Ishikawa (cell line): ENCODE measurements at regions not wholly inside any gene's neighbourhood (a gene's known extent, or its start where the extent isn't known, plus 50 kb on each side); places are given as distances from the start of the nearest gene placed in this dataset.

Experiments used
- CEBPB ChIP-seq: IDR thresholded peaks from 2 replicates; pipeline ENCODE4 v1.6.1; 2012
- EGR1 ChIP-seq: IDR thresholded peaks from 2 replicates; pipeline ENCODE4 v1.6.1; 2012
- EP300 ChIP-seq: IDR thresholded peaks from 2 replicates; pipeline ENCODE4 v1.6.1; 2012; ENCODE audit warnings: borderline replicate concordance
- FOXM1 ChIP-seq: IDR thresholded peaks from 2 replicates; pipeline ENCODE4 v1.6.1; 2012; ENCODE audit warnings: low read depth, borderline replicate concordance
- RAD21 ChIP-seq: IDR thresholded peaks from 2 replicates; pipeline ENCODE4 v1.6.1; 2012; ENCODE audit warnings: low read depth
- TCF12 ChIP-seq: IDR thresholded peaks from 2 replicates; pipeline ENCODE4 v1.6.1; 2012; ENCODE audit warnings: low read depth
- YY1 ChIP-seq: IDR thresholded peaks from 2 replicates; pipeline ENCODE4 v1.6.1; 2012; ENCODE audit warnings: low read depth

GRCh38 chr3:194035406-194036138 lies 100.4 kb upstream of the HES1 start:
- no peak for TF ChIP-seq EP300
- TF ChIP-seq TCF12: no peak
- TF ChIP-seq FOXM1: no peak
- no peak for TF ChIP-seq RAD21
- TF ChIP-seq YY1: no peak
- no peak for TF ChIP-seq EGR1
- no peak for TF ChIP-seq CEBPB
